ENCODE measurements at regions not wholly inside any gene's neighbourhood (a gene's known extent, or its start where the extent isn't known, plus 50 kb on each side); places are given as distances from the start of the nearest gene placed in this dataset.

- TF ChIP-seq MGA (IDR thresholded peaks at IDR 0.05) (no peak), NFE2L1 (tag; IDR thresholded peaks at IDR 0.05; ENCODE audit: borderline replicate concordance, low read depth) (no peak), ZNF224 (CRISPR knock-in tag; IDR thresholded peaks at IDR 0.05) (no peak), ZNF124 (CRISPR knock-in tag; IDR thresholded peaks at IDR 0.05) (no peak), ZFP36 (IDR thresholded peaks at IDR 0.05; ENCODE audit: low read depth, low read length, partially characterized antibody) (peak; percentile 93), SRSF9 (IDR thresholded peaks at IDR 0.05; ENCODE audit: borderline replicate concordance, low read depth, low read length) (no peak), CBFB (CRISPR knock-in tag; IDR thresholded peaks at IDR 0.05) (no peak), PRMT5 (CRISPR knock-in tag; IDR thresholded peaks at IDR 0.05) (no peak), ZNF311 (CRISPR knock-in tag; IDR thresholded peaks at IDR 0.05) (no peak), ZNF408 (CRISPR knock-in tag; IDR thresholded peaks at IDR 0.05; ENCODE audit: low read depth) (no peak), PHF20 (IDR thresholded peaks at IDR 0.05; ENCODE audit: partially characterized antibody) (no peak), SRSF7 (optimal IDR thresholded peaks at IDR 0.05; ENCODE audit: low read depth, low read length) (no peak)
Measured at GRCh38 chr17:77862890-77863813, 95.4 kb upstream of the TNRC6C start (continued).
